WTC11 (cell line): ENCODE measurements at regions not wholly inside any gene's neighbourhood (a gene's known extent, or its start where the extent isn't known, plus 50 kb on each side); places are given as distances from the start of the nearest gene placed in this dataset.

ENCODE experiments used
- ATF1 ChIP-seq: sonication (generic); formaldehyde crosslinking; IDR thresholded peaks from 2 replicates; pipeline ENCODE4 v1.8.1; 2023; ENCODE audit warnings: mild to moderate bottlenecking, moderate library complexity, missing genetic modification reagents
- CREB1 ChIP-seq: sonication (generic); formaldehyde crosslinking; IDR thresholded peaks from 2 replicates; pipeline ENCODE4 v1.8.0; 2023; ENCODE audit warnings: mild to moderate bottlenecking, missing genetic modification reagents
- ELF4 ChIP-seq: sonication (generic); formaldehyde crosslinking; IDR thresholded peaks from 2 replicates; pipeline ENCODE4 v1.8.1; 2022; ENCODE audit warnings: low read depth, mild to moderate bottlenecking, moderate library complexity, missing genetic modification reagents
- ESRRA ChIP-seq: sonication (generic); formaldehyde crosslinking; IDR thresholded peaks from 2 replicates; pipeline ENCODE4 v1.8.1; 2022; ENCODE audit warnings: mild to moderate bottlenecking, missing genetic modification reagents, borderline replicate concordance
- NR1H2 ChIP-seq: sonication (generic); formaldehyde crosslinking; IDR thresholded peaks from 2 replicates; pipeline ENCODE4 v1.9.0; 2021; ENCODE audit warnings: mild to moderate bottlenecking, moderate library complexity, missing genetic modification reagents
- RELA ChIP-seq: sonication (generic); formaldehyde crosslinking; IDR thresholded peaks from 2 replicates; pipeline ENCODE4 v1.8.1; 2022; ENCODE audit warnings: missing genetic modification reagents, mild to moderate bottlenecking, borderline replicate concordance
- SP1 ChIP-seq: sonication (generic); formaldehyde crosslinking; conservative IDR thresholded peaks from 2 replicates; pipeline ENCODE4 v1.8.1; 2022; ENCODE audit warnings: missing genetic modification reagents
- ZNF138 ChIP-seq: sonication (generic); formaldehyde crosslinking; conservative IDR thresholded peaks from 2 replicates; pipeline ENCODE4 v1.8.1; 2022; ENCODE audit warnings: mild to moderate bottlenecking, moderate library complexity, missing genetic modification reagents
- TF ChIP-seq, protein P1 (sequence below): sonication (generic); formaldehyde crosslinking; conservative IDR thresholded peaks from 2 replicates; pipeline ENCODE4 v1.8.1; 2022; ENCODE audit warnings: mild to moderate bottlenecking, missing genetic modification reagents
- TF ChIP-seq, protein P2 (sequence below): sonication (generic); formaldehyde crosslinking; IDR thresholded peaks from 2 replicates; pipeline ENCODE4 v1.8.1; 2023; ENCODE audit warnings: mild to moderate bottlenecking, missing genetic modification reagents, moderate library complexity
- TF ChIP-seq, protein P3 (sequence below): sonication (generic); formaldehyde crosslinking; IDR thresholded peaks from 2 replicates; pipeline ENCODE4 v1.8.1; 2022; ENCODE audit warnings: low read depth, missing genetic modification reagents, borderline replicate concordance
- TF ChIP-seq, protein P4 (sequence below): fragments of 200-600 bp; IDR thresholded peaks from 2 replicates; pipeline ENCODE4 v1.8.0; 2022; ENCODE audit warnings: antibody characterized with exemption
- TF ChIP-seq, protein P5 (sequence below): sonication (generic); formaldehyde crosslinking; IDR thresholded peaks from 2 replicates; pipeline ENCODE4 v1.8.0; 2022; ENCODE audit warnings: mild to moderate bottlenecking, missing genetic modification reagents

DNA sequence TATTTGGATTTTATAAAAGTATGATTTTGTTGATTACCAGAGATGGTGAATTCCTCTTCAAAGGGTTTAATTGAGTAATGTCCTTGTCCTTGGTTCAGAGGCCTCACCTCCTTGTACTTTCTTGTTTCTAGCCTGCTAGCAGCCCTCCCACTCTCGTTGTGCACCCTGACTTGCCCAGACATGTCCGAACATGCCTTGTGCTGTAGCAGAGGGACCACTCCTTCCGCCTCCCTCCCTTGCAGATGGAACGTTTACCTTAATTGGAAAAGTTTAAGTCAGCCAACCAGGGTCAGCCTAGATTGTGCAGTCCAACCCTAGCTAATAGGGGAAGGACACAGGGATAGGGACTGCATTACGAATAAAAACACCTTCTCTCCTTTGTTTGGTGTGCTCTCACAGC lies 406.9 kb upstream of the NMUR2 start:
- TF ChIP-seq NR1H2 (CRISPR knock-in tag) (no peak), ATF1 (CRISPR knock-in tag) (no peak), SP1 (no peak), RELA (CRISPR knock-in tag) (no peak), ELF4 (CRISPR knock-in tag) (no peak), ZNF138 (CRISPR knock-in tag) (no peak), CREB1 (no peak), ESRRA (no peak)
- TF ChIP-seq, protein P1, sequence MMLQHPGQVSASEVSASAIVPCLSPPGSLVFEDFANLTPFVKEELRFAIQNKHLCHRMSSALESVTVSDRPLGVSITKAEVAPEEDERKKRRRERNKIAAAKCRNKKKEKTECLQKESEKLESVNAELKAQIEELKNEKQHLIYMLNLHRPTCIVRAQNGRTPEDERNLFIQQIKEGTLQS, result no peak
- TF ChIP-seq, protein P2, sequence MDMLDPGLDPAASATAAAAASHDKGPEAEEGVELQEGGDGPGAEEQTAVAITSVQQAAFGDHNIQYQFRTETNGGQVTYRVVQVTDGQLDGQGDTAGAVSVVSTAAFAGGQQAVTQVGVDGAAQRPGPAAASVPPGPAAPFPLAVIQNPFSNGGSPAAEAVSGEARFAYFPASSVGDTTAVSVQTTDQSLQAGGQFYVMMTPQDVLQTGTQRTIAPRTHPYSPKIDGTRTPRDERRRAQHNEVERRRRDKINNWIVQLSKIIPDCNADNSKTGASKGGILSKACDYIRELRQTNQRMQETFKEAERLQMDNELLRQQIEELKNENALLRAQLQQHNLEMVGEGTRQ (CRISPR knock-in tag), result no peak
- TF ChIP-seq, protein P3, sequence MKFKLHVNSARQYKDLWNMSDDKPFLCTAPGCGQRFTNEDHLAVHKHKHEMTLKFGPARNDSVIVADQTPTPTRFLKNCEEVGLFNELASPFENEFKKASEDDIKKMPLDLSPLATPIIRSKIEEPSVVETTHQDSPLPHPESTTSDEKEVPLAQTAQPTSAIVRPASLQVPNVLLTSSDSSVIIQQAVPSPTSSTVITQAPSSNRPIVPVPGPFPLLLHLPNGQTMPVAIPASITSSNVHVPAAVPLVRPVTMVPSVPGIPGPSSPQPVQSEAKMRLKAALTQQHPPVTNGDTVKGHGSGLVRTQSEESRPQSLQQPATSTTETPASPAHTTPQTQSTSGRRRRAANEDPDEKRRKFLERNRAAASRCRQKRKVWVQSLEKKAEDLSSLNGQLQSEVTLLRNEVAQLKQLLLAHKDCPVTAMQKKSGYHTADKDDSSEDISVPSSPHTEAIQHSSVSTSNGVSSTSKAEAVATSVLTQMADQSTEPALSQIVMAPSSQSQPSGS (CRISPR knock-in tag), result no peak
- TF ChIP-seq, protein P4, sequence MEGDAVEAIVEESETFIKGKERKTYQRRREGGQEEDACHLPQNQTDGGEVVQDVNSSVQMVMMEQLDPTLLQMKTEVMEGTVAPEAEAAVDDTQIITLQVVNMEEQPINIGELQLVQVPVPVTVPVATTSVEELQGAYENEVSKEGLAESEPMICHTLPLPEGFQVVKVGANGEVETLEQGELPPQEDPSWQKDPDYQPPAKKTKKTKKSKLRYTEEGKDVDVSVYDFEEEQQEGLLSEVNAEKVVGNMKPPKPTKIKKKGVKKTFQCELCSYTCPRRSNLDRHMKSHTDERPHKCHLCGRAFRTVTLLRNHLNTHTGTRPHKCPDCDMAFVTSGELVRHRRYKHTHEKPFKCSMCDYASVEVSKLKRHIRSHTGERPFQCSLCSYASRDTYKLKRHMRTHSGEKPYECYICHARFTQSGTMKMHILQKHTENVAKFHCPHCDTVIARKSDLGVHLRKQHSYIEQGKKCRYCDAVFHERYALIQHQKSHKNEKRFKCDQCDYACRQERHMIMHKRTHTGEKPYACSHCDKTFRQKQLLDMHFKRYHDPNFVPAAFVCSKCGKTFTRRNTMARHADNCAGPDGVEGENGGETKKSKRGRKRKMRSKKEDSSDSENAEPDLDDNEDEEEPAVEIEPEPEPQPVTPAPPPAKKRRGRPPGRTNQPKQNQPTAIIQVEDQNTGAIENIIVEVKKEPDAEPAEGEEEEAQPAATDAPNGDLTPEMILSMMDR, result no peak
- TF ChIP-seq, protein P5, sequence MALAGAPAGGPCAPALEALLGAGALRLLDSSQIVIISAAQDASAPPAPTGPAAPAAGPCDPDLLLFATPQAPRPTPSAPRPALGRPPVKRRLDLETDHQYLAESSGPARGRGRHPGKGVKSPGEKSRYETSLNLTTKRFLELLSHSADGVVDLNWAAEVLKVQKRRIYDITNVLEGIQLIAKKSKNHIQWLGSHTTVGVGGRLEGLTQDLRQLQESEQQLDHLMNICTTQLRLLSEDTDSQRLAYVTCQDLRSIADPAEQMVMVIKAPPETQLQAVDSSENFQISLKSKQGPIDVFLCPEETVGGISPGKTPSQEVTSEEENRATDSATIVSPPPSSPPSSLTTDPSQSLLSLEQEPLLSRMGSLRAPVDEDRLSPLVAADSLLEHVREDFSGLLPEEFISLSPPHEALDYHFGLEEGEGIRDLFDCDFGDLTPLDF (CRISPR knock-in tag), result no peak
